NCI-H2171 treated with DMSO at 0.1 percent for 48 hours (cell line): ENCODE measurements at regions not wholly inside any gene's neighbourhood (a gene's known extent, or its start where the extent isn't known, plus 50 kb on each side); places are given as distances from the start of the nearest gene placed in this dataset.
"Not testable (repeated sequence)": the region's sequence is repeated elsewhere in the genome, so short reads cannot be mapped to it uniquely, and the experiment has no call there.

ENCODE experiments used
- DNase-seq: peaks from one replicate; lab custom pipeline; 2025; lab: John Stamatoyannopoulos, UW

- DNase-seq = peak; percentile 21
These were observed 430.5 kb upstream of the POU3F4 start for GRCh38 chrX:83077606-83078005.

DNA sequence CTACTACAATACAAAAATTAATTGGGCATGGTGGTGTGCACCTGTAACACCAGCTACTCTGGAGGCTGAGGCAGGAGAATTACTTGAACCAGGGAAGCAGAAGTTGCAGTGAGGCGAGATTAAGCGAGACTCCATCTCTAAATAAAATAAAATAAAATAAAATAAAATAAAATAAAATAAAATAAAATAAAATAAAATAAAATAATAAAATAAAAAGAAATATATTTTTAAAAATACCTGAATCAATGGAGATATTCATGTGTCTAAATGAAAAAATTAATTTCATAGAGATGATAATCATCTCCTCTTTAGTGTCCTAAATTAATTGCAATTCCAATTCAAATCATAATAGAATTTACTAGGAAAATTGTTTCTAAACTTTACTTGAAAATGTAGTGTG is 406.1 kb upstream of the POU3F4 start:
- DNase-seq = no peak

DNA sequence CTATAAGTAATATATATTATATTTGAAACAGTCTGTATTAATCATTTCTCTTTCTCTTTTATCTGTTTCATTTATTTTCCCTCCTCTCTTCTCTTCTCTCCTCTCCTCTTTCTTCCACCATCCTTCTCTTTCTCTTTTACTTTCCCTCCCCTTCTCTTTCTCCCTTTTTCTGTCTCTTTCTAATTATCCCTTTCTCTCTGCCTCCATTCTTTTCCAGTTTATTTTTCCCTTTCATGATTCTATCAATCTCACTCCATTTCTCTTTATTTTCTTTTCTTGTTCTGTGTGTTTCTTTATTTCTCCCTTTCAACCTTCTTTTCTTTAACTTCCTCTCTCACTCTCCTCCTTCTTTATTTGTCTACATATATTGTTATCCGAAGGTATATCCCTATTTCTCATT is 399.8 kb upstream of the POU3F4 start:
- DNase-seq = no peak

DNA sequence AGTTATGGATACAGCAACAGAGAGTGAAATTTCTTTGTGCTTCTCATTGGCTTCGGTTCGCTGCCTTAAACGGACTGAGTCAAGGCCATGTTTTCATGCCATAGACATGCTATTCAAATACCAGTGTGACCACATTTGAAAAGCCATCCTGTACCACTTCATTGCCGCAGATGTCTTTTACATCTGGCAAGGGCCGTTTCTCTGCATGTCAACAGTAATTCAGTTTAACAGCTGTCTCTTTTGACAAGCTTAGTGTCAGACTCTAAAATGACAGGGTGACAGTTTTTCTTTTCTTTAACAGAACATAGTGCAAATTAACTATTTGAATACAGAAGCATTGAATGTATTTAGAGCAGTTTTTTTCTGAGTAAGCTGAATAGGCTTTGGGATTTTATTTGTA is 362.2 kb upstream of the POU3F4 start:
- DNase-seq = no peak

GRCh38 chrX:83160096-83160495 is 348.0 kb upstream of the POU3F4 start:
- DNase-seq = no peak

GRCh38 chrX:83164063-83164462 is 344.0 kb upstream of the POU3F4 start:
- not testable (repeated sequence) for DNase-seq

DNA sequence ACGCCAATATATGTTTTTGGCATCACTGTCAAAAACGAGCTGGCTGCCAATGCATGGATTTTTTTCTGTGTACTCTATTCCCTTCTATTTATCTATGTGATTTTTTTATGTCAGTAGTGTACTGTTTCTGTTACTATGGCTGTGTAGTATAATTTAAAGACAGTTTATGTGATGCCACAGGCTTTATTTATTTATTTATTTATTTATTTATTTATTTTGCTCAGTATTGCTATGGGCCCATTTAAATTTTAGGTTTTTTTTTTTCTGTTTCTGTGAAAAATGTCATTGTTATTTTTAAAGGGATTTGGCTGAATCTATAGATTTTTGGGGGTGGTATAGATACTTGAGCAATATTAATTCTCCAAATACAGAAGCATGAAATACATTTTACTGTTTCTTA is 338.4 kb upstream of the POU3F4 start:
- DNase-seq = no peak

DNA sequence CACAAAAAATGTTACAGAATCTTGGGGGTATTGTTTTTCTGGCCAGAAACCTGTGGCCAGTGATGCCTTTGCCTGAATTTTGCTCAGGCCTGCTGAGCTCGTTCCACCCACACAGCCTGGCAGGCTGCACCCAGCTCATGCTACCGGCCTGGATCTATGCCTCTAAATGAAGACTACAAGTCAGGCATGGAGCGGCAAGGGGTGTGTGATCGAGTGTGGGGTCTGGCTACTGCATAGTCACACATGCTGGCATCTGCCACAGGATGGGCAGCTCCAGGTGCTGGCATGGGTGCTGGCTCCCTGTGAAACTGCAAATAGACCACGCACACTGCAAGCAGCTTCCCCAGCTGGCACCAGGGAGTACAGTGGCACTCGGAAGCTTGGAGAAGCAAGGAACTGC is 323.1 kb upstream of the POU3F4 start:
- no peak for DNase-seq

DNA sequence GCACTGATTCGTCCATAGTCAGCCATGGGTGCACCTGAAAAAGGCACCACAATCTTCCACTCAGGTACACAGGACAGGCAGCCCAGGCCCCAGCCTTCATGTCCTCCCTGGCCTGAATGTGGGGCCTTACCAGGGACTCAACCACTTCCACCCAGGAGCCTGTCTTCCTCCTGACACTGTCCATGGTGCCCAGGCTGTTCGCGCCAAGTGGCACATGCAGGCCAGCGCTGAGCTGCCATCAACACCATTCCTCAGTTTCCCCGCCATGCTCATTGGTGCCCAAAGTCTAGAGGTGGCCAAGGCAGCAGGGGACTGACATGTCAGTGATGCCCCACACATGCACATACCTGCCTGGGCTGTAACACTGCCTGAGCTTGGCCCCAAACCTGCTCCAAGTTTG is 322.2 kb upstream of the POU3F4 start:
- DNase-seq = no peak

DNA sequence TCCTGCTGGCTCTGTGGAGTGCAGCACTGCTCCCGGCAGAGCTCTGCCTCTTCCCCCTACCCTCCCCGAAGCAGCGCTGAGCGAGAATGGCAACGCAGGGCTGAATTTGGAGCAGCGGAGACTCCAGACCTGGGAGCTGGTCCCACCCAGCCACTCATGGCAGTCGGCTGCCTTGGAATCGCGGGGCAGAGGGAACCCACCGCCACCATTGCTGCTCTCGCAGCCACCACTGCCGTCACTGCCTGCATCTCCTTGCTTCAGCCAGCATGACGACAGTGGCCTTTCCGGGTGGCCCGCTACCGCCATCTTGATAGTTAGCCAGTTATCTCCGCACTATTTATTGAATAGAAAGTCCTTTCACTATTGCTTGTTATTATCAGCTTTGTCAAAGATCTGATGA is 321.5 kb upstream of the POU3F4 start:
- DNase-seq = no peak
